ENCODE measurements at regions not wholly inside any gene's neighbourhood (a gene's known extent, or its start where the extent isn't known, plus 50 kb on each side); places are given as distances from the start of the nearest gene placed in this dataset.
"Not testable (repeated sequence)": the region's sequence is repeated elsewhere in the genome, so short reads cannot be mapped to it uniquely, and the experiment has no call there.

GRCh38 chr16:60776281-60776680, 1260.0 kb downstream of the CDH8 start:
- H3K27me3 ChIP-seq (ENCODE audit: insufficient read depth, low read depth) = no peaks in the 10 kb centered on the region
- intact Hi-C loops (cut with micrococcal nuclease; ENCODE audit: unreplicated experiment) = no loop called here
- ChIA-PET POLR2A (ENCODE audit: unreplicated experiment) (no interaction called here), CTCF (no interaction called here)
- BruUV-seq (replicated peaks) = no TSS peak
- no peak overlapping the region for H3K4me3 ChIP-seq
- H3K79me2 ChIP-seq (ENCODE audit: low read depth) = no peaks in the 10 kb centered on the region
- H3K4me1 ChIP-seq (replicated peaks; ENCODE audit: insufficient read depth) = no peaks in the 10 kb centered on the region
- H3F3A ChIP-seq (ENCODE audit: insufficient read depth, low read depth) = no peaks in the 10 kb centered on the region
- no peaks in the 10 kb centered on the region for H4K20me1 ChIP-seq (ENCODE audit: insufficient read depth)
- H3K9me2 ChIP-seq (ENCODE audit: insufficient read depth) = no peaks in the 10 kb centered on the region
- H3K4me2 ChIP-seq = no peak overlapping the region
- no peak overlapping the region for H2AFZ ChIP-seq
- TF ChIP-seq EZH2 (IDR thresholded peaks at IDR 0.05; ENCODE audit: low read depth) (no peak), CTCF (conservative IDR thresholded peaks at IDR 0.05) (no peak)
- H3K27ac ChIP-seq = no peak overlapping the region
- no peaks in the 10 kb centered on the region for H3K9me3 ChIP-seq (ENCODE audit: insufficient read depth, low read depth)
- no peak for DNase-seq
- H3K36me3 ChIP-seq (ENCODE audit: low read depth) = no peaks in the 10 kb centered on the region

DNA sequence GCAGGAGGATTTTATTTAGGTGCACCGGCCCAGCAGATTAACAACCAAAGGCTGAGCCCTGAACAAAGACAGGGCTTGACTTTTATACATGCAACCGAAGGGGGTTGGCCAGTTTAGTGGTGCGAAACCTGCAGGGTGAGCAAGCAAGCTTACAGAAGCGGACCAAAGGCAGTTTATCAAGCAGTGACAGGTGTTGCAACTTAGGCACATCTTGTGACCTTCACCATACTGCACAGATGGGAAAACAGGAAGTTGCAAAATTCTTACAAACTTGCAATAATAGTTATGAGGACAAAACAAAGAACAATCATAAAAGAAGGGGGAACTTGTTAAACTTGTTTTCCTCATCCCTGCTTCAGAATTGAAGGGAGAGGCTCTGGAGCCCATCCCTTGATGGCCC, 1265.1 kb downstream of the CDH8 start:
- DNase-seq = no peak
- intact Hi-C loops (cut with micrococcal nuclease; ENCODE audit: unreplicated experiment) = no loop called here
- no TSS peak for BruUV-seq (replicated peaks)
- no peaks in the 10 kb centered on the region for H4K20me1 ChIP-seq (ENCODE audit: insufficient read depth)
- H3K27me3 ChIP-seq (ENCODE audit: insufficient read depth, low read depth) = no peaks in the 10 kb centered on the region
- H3K36me3 ChIP-seq (ENCODE audit: low read depth) = no peaks in the 10 kb centered on the region
- H3K9me2 ChIP-seq (ENCODE audit: insufficient read depth) = no peaks in the 10 kb centered on the region
- no peaks in the 10 kb centered on the region for H3K4me1 ChIP-seq (replicated peaks; ENCODE audit: insufficient read depth)
- no peak overlapping the region for H3K4me3 ChIP-seq
- no peak overlapping the region for H3K27ac ChIP-seq
- H3K4me2 ChIP-seq = no peak overlapping the region
- no peaks in the 10 kb centered on the region for H3K9me3 ChIP-seq (ENCODE audit: insufficient read depth, low read depth)
- POLR2A ChIA-PET (ENCODE audit: unreplicated experiment) = no interaction called here
- no peaks in the 10 kb centered on the region for H3K79me2 ChIP-seq (ENCODE audit: low read depth)
- TF ChIP-seq EZH2 (IDR thresholded peaks at IDR 0.05; ENCODE audit: low read depth) (no peak), CTCF (conservative IDR thresholded peaks at IDR 0.05) (no peak)
- H3F3A ChIP-seq (ENCODE audit: insufficient read depth, low read depth) = no peaks in the 10 kb centered on the region
- CTCF ChIA-PET = no interaction called here
- no peak overlapping the region for H2AFZ ChIP-seq

DNA sequence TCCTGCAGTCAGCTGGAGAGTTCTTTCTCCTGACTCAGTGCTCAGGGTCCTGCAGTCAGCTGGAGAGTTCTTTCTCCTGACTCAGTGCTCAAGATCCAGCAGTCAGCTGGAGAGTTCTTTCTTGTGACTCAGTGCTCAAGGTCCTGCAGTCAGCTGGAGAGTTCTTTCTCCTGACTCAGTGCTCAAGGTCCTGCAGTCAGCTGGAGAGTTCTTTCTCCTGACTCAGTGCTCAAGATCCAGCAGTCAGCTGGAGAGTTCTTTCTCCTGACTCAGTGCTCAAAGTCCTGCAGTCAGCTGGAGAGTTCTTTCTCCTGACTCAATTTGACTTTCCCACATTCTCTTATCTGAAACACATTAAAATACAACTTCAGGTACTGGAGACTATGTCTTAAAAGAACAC, 1265.9 kb downstream of the CDH8 start:
- H3F3A ChIP-seq (ENCODE audit: insufficient read depth, low read depth); CTCF ChIA-PET; POLR2A ChIA-PET (ENCODE audit: unreplicated experiment); H3K9me2 ChIP-seq (ENCODE audit: insufficient read depth); H3K4me2 ChIP-seq; BruUV-seq (replicated peaks); H3K79me2 ChIP-seq (ENCODE audit: low read depth); H3K27ac ChIP-seq; H3K4me3 ChIP-seq; H2AFZ ChIP-seq; H3K4me1 ChIP-seq (replicated peaks; ENCODE audit: insufficient read depth); H3K36me3 ChIP-seq (ENCODE audit: low read depth); intact Hi-C loops (cut with micrococcal nuclease; ENCODE audit: unreplicated experiment); H3K27me3 ChIP-seq (ENCODE audit: insufficient read depth, low read depth); DNase-seq; H4K20me1 ChIP-seq (ENCODE audit: insufficient read depth); H3K9me3 ChIP-seq (ENCODE audit: insufficient read depth, low read depth): not testable (repeated sequence)

DNA sequence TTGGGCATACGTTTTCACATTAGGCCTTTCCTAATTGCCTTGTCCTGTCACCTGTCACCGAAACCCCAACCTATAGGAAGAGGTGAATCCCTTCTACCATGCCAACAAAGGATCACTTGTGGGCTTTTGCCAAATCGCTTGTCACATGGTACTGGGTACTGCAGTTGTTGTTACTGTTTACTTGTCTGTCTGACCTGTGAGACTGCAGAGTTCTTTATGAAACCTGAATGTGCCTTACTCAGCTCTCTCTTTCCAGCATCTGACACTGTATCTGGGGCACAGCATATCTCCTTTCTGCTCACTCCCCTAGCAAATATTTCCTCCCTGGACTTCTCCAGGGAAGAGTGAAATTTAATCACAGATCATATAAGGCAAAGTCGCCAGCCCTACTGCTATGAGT, 1272.4 kb downstream of the CDH8 start:
- no peaks in the 10 kb centered on the region for H3K9me2 ChIP-seq (ENCODE audit: insufficient read depth)

More for the DNA sequence above, 1272.4 kb downstream of the CDH8 start:
- no TSS peak for BruUV-seq (replicated peaks)
- Histone ChIP-seq H3K36me3 (ENCODE audit: low read depth) (no peaks in the 10 kb centered on the region), H3K4me1 (replicated peaks; ENCODE audit: insufficient read depth) (no peaks in the 10 kb centered on the region), H3K79me2 (ENCODE audit: low read depth) (no peaks in the 10 kb centered on the region), H4K20me1 (ENCODE audit: insufficient read depth) (no peaks in the 10 kb centered on the region), H3K27me3 (ENCODE audit: insufficient read depth, low read depth) (no peaks in the 10 kb centered on the region), H3K4me3 (no peak overlapping the region), H2AFZ (no peak overlapping the region), H3K4me2 (no peak overlapping the region), H3K9me3 (ENCODE audit: insufficient read depth, low read depth) (no peaks in the 10 kb centered on the region), H3F3A (ENCODE audit: insufficient read depth, low read depth) (no peaks in the 10 kb centered on the region), H3K27ac (no peak overlapping the region)
- ChIA-PET CTCF (no interaction called here), POLR2A (ENCODE audit: unreplicated experiment) (no interaction called here)
- DNase-seq = no peak
- TF ChIP-seq CTCF (conservative IDR thresholded peaks at IDR 0.05) (no peak), EZH2 (IDR thresholded peaks at IDR 0.05; ENCODE audit: low read depth) (no peak)
- intact Hi-C loops (cut with micrococcal nuclease; ENCODE audit: unreplicated experiment) = no loop called here

Data from PC-9 (cell line).